AG04449 (cell line): ENCODE measurements at regions not wholly inside any gene's neighbourhood (a gene's known extent, or its start where the extent isn't known, plus 50 kb on each side); places are given as distances from the start of the nearest gene placed in this dataset.

Experiments used
- CTCF ChIA-PET: fragments of 350-600 bp; formaldehyde crosslinking; extraction: SDS; loops from one replicate; lab custom pipeline; 2021; ENCODE audit warnings: antibody characterized with exemption; lab: Yijun Ruan, JAX
- POLR2A ChIA-PET: fragments of 400-600, 350-600 bp; formaldehyde crosslinking; extraction: SDS; loops from one replicate; lab custom pipeline; 2020; ENCODE audit warnings: antibody characterized with exemption, inconsistent platforms; lab: Yijun Ruan, JAX
- DNase-seq: peaks from one replicate; pipeline ENCODE4 v3.0.0-alpha.2; 2010; ENCODE audit warnings: low read depth, low spot score
- H3K4me3 ChIP-seq: 2 replicates; pipeline ENCODE4 v1.5.1; 2011; ENCODE audit warnings: low read depth, mild to moderate bottlenecking, control low read depth, low read length
- TF ChIP-seq, protein P1 (sequence below): IDR thresholded peaks from one replicate; pipeline ENCODE4 v1.5.1; 2011; ENCODE audit warnings: mild to moderate bottlenecking, moderate library complexity, low read length, control low read depth, inconsistent platforms; ENCODE audit not compliant: insufficient read depth; ENCODE audit errors: missing control alignments

DNA sequence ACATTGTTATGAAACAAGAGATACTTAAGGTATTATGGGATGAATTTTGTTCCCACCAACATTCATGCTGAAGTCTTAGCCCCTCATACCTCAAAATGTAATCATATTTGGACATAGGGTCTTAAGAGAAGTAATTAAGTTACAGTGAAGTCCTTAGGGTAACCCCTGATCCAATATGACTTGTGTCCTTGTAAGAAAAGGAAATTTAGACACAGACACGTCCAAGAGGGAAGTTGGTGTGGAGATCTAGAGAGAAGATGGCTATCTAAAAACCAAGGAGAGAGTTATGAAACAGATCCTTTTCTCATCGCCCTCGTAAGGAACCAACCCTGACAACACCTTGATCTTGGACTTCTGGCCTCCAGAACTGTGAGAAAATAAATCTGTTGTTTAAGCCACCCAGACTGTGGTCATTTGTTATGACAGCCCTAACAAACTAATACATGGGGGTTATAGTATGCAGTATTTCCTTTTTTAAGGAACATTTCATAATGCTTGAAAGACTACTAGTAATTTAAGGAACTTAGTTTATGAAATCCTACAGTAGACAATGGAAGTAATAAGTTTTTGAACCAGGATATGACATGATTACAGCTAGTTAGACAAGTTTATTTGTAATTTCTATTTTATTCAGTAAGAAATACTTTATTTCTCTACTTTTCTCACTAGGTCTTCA, 875.5 kb upstream of the ADGRL2 start:
- ChIA-PET POLR2A (no interaction called here), CTCF (no interaction called here)
- H3K4me3 ChIP-seq = no peak overlapping the region
- TF ChIP-seq, protein P1, sequence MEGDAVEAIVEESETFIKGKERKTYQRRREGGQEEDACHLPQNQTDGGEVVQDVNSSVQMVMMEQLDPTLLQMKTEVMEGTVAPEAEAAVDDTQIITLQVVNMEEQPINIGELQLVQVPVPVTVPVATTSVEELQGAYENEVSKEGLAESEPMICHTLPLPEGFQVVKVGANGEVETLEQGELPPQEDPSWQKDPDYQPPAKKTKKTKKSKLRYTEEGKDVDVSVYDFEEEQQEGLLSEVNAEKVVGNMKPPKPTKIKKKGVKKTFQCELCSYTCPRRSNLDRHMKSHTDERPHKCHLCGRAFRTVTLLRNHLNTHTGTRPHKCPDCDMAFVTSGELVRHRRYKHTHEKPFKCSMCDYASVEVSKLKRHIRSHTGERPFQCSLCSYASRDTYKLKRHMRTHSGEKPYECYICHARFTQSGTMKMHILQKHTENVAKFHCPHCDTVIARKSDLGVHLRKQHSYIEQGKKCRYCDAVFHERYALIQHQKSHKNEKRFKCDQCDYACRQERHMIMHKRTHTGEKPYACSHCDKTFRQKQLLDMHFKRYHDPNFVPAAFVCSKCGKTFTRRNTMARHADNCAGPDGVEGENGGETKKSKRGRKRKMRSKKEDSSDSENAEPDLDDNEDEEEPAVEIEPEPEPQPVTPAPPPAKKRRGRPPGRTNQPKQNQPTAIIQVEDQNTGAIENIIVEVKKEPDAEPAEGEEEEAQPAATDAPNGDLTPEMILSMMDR = no peak
- DNase-seq = no peak

DNA sequence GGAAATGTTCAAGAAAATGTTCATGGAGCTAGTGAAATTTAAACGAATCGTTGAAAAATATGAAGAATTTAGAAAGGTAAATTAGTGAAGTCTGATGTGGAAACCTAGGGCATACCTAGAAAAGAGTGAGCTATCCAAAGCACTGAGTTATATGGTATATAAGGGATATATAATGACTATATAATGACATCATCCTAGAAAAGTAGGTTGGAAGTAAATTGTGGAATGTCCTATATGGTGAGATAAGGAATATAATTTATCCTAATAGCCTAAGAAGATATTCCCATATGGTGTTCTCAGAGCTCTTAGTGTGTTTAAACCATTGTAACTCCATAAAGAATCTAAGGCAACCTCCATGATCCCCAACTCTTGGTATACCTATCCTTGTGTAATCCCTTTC, 876.4 kb upstream of the ADGRL2 start:
- ChIA-PET POLR2A (no interaction called here), CTCF (no interaction called here)

DNA sequence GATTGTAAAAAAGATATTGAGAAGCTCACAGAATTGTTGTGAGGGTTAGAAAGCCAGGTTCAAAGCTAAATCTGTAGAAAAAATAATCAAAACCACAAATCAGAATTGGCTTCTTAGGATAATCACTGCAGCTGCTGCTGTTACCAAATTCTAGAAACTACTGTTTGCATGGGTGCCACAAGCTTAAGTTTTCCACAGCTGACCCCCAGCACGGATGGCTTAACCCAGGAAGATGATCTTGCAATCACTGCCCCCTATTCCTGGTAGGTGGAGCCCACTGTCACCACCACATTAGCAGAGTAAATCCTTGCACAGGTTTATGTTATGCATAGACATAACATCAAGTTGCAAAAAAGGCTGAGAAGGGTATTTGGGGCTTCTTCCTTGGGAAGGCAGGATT, 877.8 kb upstream of the ADGRL2 start:
- H3K4me3 ChIP-seq = no peak overlapping the region
- TF ChIP-seq, protein P1 = no peak
- ChIA-PET CTCF (no interaction called here), POLR2A (no interaction called here)
- no peak for DNase-seq

More for the DNA sequence above, 876.4 kb upstream of the ADGRL2 start:
- H3K4me3 ChIP-seq = no peak overlapping the region
- DNase-seq = no peak
- TF ChIP-seq, protein P1 = no peak

DNA sequence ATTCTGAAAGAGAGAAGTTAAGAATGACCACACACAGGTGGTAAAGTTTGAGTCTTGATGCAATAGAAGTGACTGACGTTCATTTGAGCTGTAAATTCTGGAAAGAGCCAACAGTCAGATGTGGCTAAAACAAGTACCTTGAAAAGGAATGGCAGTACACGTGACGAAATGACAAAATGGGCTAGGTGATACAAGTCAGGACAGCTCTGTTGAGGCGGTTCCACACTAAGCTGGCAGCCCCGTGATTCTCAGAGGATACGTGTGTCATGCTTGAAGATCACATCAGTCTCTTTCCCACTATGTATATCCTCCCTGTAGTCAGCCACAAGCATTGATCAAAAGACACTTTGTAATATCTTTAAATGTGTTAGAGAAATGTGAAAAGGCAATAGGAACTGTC, 881.3 kb upstream of the ADGRL2 start:
- ChIA-PET CTCF (no interaction called here), POLR2A (no interaction called here)
- H3K4me3 ChIP-seq = no peak overlapping the region
- DNase-seq = no peak
- TF ChIP-seq, protein P1 = no peak

DNA sequence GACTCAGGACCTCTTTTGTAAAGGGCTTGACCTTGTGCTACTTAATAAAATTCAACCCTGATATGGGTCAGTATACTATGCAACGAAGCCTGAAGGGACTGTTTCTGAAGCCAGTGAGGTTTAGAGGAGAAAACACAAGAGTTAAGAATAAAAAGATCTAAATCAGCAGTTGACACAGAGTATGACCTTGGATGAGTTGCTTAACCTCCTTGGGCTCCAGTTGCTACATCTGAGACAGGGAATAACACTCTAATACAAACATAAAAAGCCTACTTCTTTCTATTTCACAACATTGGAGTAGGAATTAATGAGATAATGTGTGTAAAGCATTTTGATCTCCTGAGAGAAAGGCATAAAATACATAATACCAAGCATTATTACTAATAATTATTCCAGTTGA, 882.4 kb upstream of the ADGRL2 start:
- TF ChIP-seq, protein P1 = no peak
- CTCF ChIA-PET = no interaction called here
- DNase-seq = no peak
- POLR2A ChIA-PET = no interaction called here
- no peak overlapping the region for H3K4me3 ChIP-seq

DNA sequence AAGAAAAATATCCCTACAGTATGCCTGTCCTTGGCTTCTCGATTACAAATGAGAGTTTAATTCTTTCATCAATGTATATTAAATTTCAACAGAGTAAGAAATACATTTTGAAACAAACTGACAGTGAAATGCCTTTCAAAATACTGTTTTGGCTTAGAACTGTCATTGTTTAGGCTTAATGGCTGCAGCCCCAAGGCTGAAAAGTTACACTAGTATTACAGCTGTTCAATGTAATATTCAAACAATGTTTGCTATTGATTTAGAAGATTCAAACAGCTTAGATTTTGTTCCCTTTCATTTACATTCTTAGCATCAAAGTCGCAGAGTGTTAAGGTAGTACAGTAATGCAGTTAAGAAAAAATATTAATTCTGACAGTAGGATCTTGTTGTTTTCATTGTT, 882.9 kb upstream of the ADGRL2 start:
- ChIA-PET CTCF (no interaction called here), POLR2A (no interaction called here)
- TF ChIP-seq, protein P1 = no peak
- no peak overlapping the region for H3K4me3 ChIP-seq
- no peak for DNase-seq
